ENCODE measurements at regions not wholly inside any gene's neighbourhood (a gene's known extent, or its start where the extent isn't known, plus 50 kb on each side); places are given as distances from the start of the nearest gene placed in this dataset.

- Histone ChIP-seq H4K20me1 (ENCODE audit: insufficient read depth) (no peaks in the 10 kb centered on the region), H3K4me3 (ENCODE audit: low read length) (no peak overlapping the region), H3K27me3 (ENCODE audit: insufficient read depth, low read depth, low read length) (no peaks in the 10 kb centered on the region), H2AFZ (ENCODE audit: low read depth, low read length) (no peak overlapping the region), H3K9me3 (ENCODE audit: low read length) (no peaks in the 10 kb centered on the region), H3F3A (ENCODE audit: insufficient read depth, low read length, poor library complexity, severe bottlenecking) (no peaks in the 10 kb centered on the region), H3K27ac (ENCODE audit: low read length) (no peak overlapping the region), H3K9me2 (ENCODE audit: insufficient read depth, low read length) (no peaks in the 10 kb centered on the region), H3K4me2 (ENCODE audit: low read length) (no peak overlapping the region), H3K79me2 (replicated peaks; ENCODE audit: insufficient read depth, low read length) (no peaks in the 10 kb centered on the region), H3K9ac (ENCODE audit: low read length) (no peak overlapping the region), H3K36me3 (ENCODE audit: insufficient read depth, low read length) (no peaks in the 10 kb centered on the region)
- no peak for TF ChIP-seq POLR2AphosphoS5 (IDR thresholded peaks at IDR 0.05)
- no peak for TF ChIP-seq RAD21 (conservative IDR thresholded peaks at IDR 0.05)
- no peak for TF ChIP-seq MXI1 (conservative IDR thresholded peaks at IDR 0.05; ENCODE audit: poor library complexity, severe bottlenecking)
- no peak for TF ChIP-seq REST (IDR thresholded peaks at IDR 0.05; ENCODE audit: borderline replicate concordance)
- no peak for TF ChIP-seq EP300 (conservative IDR thresholded peaks at IDR 0.05; ENCODE audit: poor library complexity, severe bottlenecking)
- no peak for TF ChIP-seq TAF1 (IDR thresholded peaks at IDR 0.05; ENCODE audit: low read depth)
- no peak for TF ChIP-seq EZH2 (IDR thresholded peaks at IDR 0.05; ENCODE audit: borderline replicate concordance, insufficient read depth, low read length, poor library complexity, severe bottlenecking)
- TF ChIP-seq SMC3 (conservative IDR thresholded peaks at IDR 0.05; ENCODE audit: poor library complexity), result no peak
- no peak for TF ChIP-seq CTCF (IDR thresholded peaks at IDR 0.05; ENCODE audit: poor library complexity, severe bottlenecking)
Observed at GRCh38 chr13:111549464-111549863, 229.0 kb downstream of the TEX29 start.

- Histone ChIP-seq H3K4me2 (ENCODE audit: low read length) (no peak overlapping the region), H3K4me3 (ENCODE audit: low read length) (no peak overlapping the region), H3K36me3 (ENCODE audit: insufficient read depth, low read length) (no peaks in the 10 kb centered on the region), H4K20me1 (ENCODE audit: insufficient read depth) (no peaks in the 10 kb centered on the region), H3K27ac (ENCODE audit: low read length) (no peak overlapping the region), H3K9me2 (ENCODE audit: insufficient read depth, low read length) (no peaks in the 10 kb centered on the region), H3K9me3 (ENCODE audit: low read length) (no peaks in the 10 kb centered on the region), H3K9ac (ENCODE audit: low read length) (no peak overlapping the region), H3F3A (ENCODE audit: insufficient read depth, low read length, poor library complexity, severe bottlenecking) (no peaks in the 10 kb centered on the region), H3K79me2 (replicated peaks; ENCODE audit: insufficient read depth, low read length) (no peaks in the 10 kb centered on the region), H3K27me3 (ENCODE audit: insufficient read depth, low read depth, low read length) (no peaks in the 10 kb centered on the region), H2AFZ (ENCODE audit: low read depth, low read length) (no peak overlapping the region)
- TF ChIP-seq RAD21 (conservative IDR thresholded peaks at IDR 0.05) (no peak), SMC3 (conservative IDR thresholded peaks at IDR 0.05; ENCODE audit: poor library complexity) (no peak), EP300 (conservative IDR thresholded peaks at IDR 0.05; ENCODE audit: poor library complexity, severe bottlenecking) (no peak), POLR2AphosphoS5 (IDR thresholded peaks at IDR 0.05) (no peak), REST (IDR thresholded peaks at IDR 0.05; ENCODE audit: borderline replicate concordance) (no peak), TAF1 (IDR thresholded peaks at IDR 0.05; ENCODE audit: low read depth) (no peak), EZH2 (IDR thresholded peaks at IDR 0.05; ENCODE audit: borderline replicate concordance, insufficient read depth, low read length, poor library complexity, severe bottlenecking) (no peak), MXI1 (conservative IDR thresholded peaks at IDR 0.05; ENCODE audit: poor library complexity, severe bottlenecking) (no peak), CTCF (IDR thresholded peaks at IDR 0.05; ENCODE audit: poor library complexity, severe bottlenecking) (no peak)
Observed at GRCh38 chr13:111550062-111550461, 229.6 kb downstream of the TEX29 start.
